HG03196 (cell line): ENCODE measurements at regions not wholly inside any gene's neighbourhood (a gene's known extent, or its start where the extent isn't known, plus 50 kb on each side); places are given as distances from the start of the nearest gene placed in this dataset.
"Not testable (repeated sequence)": the region's sequence is repeated elsewhere in the genome, so short reads cannot be mapped to it uniquely, and the experiment has no call there.

Source experiments
- ATAC-seq: cut with Tn5 transposase; IDR thresholded peaks from one replicate; pipeline ENCODE4 v1.9.1; 2021; ENCODE audit not compliant: unreplicated experiment

GRCh38 chr2:67771380-67771779 lies 291.4 kb downstream of the C1D start:
- no peak for ATAC-seq

GRCh38 chr2:67772216-67773170 lies 290.3 kb downstream of the C1D start:
- ATAC-seq: no peak

- ATAC-seq: no peak
Measured at GRCh38 chr2:67773851-67774250, 289.0 kb downstream of the C1D start.

- no peak for ATAC-seq
Measured at GRCh38 chr2:67776276-67776675, 286.5 kb downstream of the C1D start.

- no peak for ATAC-seq
Measured at GRCh38 chr2:67777010-67777409, 285.8 kb downstream of the C1D start.

GRCh38 chr2:67777836-67778429 lies 284.9 kb downstream of the C1D start:
- ATAC-seq: no peak

- not testable (repeated sequence) for ATAC-seq
Measured at GRCh38 chr2:67780841-67781240, 282.0 kb downstream of the C1D start.

- no peak for ATAC-seq
Measured at GRCh38 chr2:67782443-67782842, 280.4 kb downstream of the C1D start.

- no peak for ATAC-seq
Measured at GRCh38 chr2:67783026-67783425, 279.8 kb downstream of the C1D start.

- ATAC-seq: no peak
Measured at GRCh38 chr2:67790622-67791021, 272.2 kb downstream of the C1D start.

GRCh38 chr2:67792191-67792590 lies 270.6 kb downstream of the C1D start:
- no peak for ATAC-seq

- ATAC-seq: no peak
Measured at GRCh38 chr2:67792681-67793091, 270.1 kb downstream of the C1D start.

- ATAC-seq: no peak
Measured at GRCh38 chr2:67797801-67798540, 264.8 kb downstream of the C1D start.

- ATAC-seq: no peak
Measured at GRCh38 chr2:67798541-67799160, 264.2 kb downstream of the C1D start.

GRCh38 chr2:67799886-67800285 lies 262.9 kb downstream of the C1D start:
- ATAC-seq: no peak

- no peak for ATAC-seq
Measured at GRCh38 chr2:67802291-67802690, 260.5 kb downstream of the C1D start.

- no peak for ATAC-seq
Measured at GRCh38 chr2:67802824-67803223, 260.0 kb downstream of the C1D start.

- no peak for ATAC-seq
Measured at GRCh38 chr2:67806816-67807215, 256.0 kb downstream of the C1D start.

- ATAC-seq: no peak
Measured at GRCh38 chr2:67808112-67808511, 254.7 kb downstream of the C1D start.

- ATAC-seq: no peak
Measured at GRCh38 chr2:67812682-67813081, 250.1 kb downstream of the C1D start.

- ATAC-seq: no peak
Measured at GRCh38 chr2:67823726-67824125, 239.1 kb downstream of the C1D start.
